ENCODE measurements at regions not wholly inside any gene's neighbourhood (a gene's known extent, or its start where the extent isn't known, plus 50 kb on each side); places are given as distances from the start of the nearest gene placed in this dataset.

DNA sequence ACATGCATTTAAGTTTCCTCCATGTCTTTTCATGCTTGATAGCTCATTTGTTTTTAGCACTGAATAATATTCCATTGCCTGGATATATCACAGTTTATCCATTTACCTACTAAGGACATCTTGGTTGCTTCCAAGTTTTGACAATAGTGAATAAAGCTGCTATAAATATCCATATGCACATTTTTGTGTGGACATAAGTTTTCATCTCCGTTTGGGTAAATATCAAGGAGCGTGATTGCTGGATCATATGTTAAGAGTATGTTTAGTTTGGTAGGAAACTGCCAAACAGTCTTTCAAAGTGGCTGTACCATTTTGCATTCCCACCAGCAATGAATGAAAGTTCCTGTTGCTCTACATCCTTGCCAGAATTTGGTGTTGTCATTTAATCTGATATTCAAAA is 172.5 kb downstream of the DHX15 start:
- Mint-ChIP-seq H3K36me3 (ENCODE audit: low read depth) (no peaks in the 10 kb centered on the region), H3K27me3 (ENCODE audit: low read depth) (peaks cover 3% of the 10 kb centered on the region), H3K4me1 (ENCODE audit: low read depth) (no peaks in the 10 kb centered on the region), H3K4me3 (ENCODE audit: unreplicated experiment) (no peak overlapping the region), H3K27ac (ENCODE audit: unreplicated experiment) (no peak overlapping the region), H3K9me3 (ENCODE audit: low read depth) (no peaks in the 10 kb centered on the region)
- TF ChIP-seq, protein P1, sequence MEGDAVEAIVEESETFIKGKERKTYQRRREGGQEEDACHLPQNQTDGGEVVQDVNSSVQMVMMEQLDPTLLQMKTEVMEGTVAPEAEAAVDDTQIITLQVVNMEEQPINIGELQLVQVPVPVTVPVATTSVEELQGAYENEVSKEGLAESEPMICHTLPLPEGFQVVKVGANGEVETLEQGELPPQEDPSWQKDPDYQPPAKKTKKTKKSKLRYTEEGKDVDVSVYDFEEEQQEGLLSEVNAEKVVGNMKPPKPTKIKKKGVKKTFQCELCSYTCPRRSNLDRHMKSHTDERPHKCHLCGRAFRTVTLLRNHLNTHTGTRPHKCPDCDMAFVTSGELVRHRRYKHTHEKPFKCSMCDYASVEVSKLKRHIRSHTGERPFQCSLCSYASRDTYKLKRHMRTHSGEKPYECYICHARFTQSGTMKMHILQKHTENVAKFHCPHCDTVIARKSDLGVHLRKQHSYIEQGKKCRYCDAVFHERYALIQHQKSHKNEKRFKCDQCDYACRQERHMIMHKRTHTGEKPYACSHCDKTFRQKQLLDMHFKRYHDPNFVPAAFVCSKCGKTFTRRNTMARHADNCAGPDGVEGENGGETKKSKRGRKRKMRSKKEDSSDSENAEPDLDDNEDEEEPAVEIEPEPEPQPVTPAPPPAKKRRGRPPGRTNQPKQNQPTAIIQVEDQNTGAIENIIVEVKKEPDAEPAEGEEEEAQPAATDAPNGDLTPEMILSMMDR (IDR thresholded peaks at IDR 0.05) = no peak
- no peak for DNase-seq (ENCODE audit: low spot score)

- Mint-ChIP-seq H3K27ac (ENCODE audit: unreplicated experiment) (no peak overlapping the region), H3K27me3 (ENCODE audit: low read depth) (peaks cover 3% of the 10 kb centered on the region), H3K4me3 (ENCODE audit: unreplicated experiment) (no peak overlapping the region), H3K9me3 (ENCODE audit: low read depth) (no peaks in the 10 kb centered on the region), H3K36me3 (ENCODE audit: low read depth) (no peaks in the 10 kb centered on the region), H3K4me1 (ENCODE audit: low read depth) (no peaks in the 10 kb centered on the region)
- TF ChIP-seq, protein P1 (IDR thresholded peaks at IDR 0.05) = no peak
- no peak for DNase-seq (ENCODE audit: low spot score)
These were observed 173.1 kb downstream of the DHX15 start for GRCh38 chr4:24411299-24411698.

GRCh38 chr4:24408640-24409039 is 175.7 kb downstream of the DHX15 start:
- TF ChIP-seq, protein P1 (IDR thresholded peaks at IDR 0.05) = no peak
- no peak for DNase-seq (ENCODE audit: low spot score)
- peaks cover 6% of the 10 kb centered on the region for H3K27me3 Mint-ChIP-seq (ENCODE audit: low read depth)
- H3K27ac Mint-ChIP-seq (ENCODE audit: unreplicated experiment) = no peak overlapping the region
- H3K9me3 Mint-ChIP-seq (ENCODE audit: low read depth) = no peaks in the 10 kb centered on the region
- H3K4me1 Mint-ChIP-seq (ENCODE audit: low read depth) = no peaks in the 10 kb centered on the region
- no peak overlapping the region for H3K4me3 Mint-ChIP-seq (ENCODE audit: unreplicated experiment)
- H3K36me3 Mint-ChIP-seq (ENCODE audit: low read depth) = no peaks in the 10 kb centered on the region

DNA sequence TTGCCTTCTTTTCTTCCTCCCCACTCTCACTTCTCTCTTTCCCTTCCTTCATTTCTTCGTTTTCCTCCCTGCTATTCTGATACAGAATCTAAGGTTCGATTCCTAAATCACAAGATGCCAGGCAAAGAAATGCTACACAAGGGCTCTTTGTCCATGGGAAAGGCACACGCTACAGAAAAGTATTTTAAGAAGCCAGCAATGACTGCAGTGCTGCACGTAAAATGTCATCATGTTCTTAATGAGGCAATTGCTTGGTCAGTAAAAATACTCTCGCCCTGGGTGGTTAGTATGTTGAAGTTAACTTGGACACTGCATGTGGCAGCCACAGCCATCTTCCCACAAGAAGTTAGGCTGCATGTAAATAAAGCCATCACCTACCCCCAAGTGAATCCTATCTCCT is 178.4 kb downstream of the DHX15 start:
- no peak for DNase-seq (ENCODE audit: low spot score)
- TF ChIP-seq, protein P1 (IDR thresholded peaks at IDR 0.05) = no peak
- H3K27me3 Mint-ChIP-seq (ENCODE audit: low read depth) = peaks cover 3% of the 10 kb centered on the region
- no peak overlapping the region for H3K27ac Mint-ChIP-seq (ENCODE audit: unreplicated experiment)
- H3K4me3 Mint-ChIP-seq (ENCODE audit: unreplicated experiment) = no peak overlapping the region
- H3K9me3 Mint-ChIP-seq (ENCODE audit: low read depth) = no peaks in the 10 kb centered on the region
- no peaks in the 10 kb centered on the region for H3K4me1 Mint-ChIP-seq (ENCODE audit: low read depth)
- no peaks in the 10 kb centered on the region for H3K36me3 Mint-ChIP-seq (ENCODE audit: low read depth)

- peaks cover 2% of the 10 kb centered on the region for H3K36me3 Mint-ChIP-seq (ENCODE audit: low read depth)
- peaks cover 3% of the 10 kb centered on the region for H3K27me3 Mint-ChIP-seq (ENCODE audit: low read depth)
- H3K4me1 Mint-ChIP-seq (ENCODE audit: low read depth) = no peaks in the 10 kb centered on the region
- no peak overlapping the region for H3K4me3 Mint-ChIP-seq (ENCODE audit: unreplicated experiment)
- no peaks in the 10 kb centered on the region for H3K9me3 Mint-ChIP-seq (ENCODE audit: low read depth)
- DNase-seq (ENCODE audit: low spot score) = no peak
- no peak overlapping the region for H3K27ac Mint-ChIP-seq (ENCODE audit: unreplicated experiment)
- TF ChIP-seq, protein P1 (IDR thresholded peaks at IDR 0.05) = no peak
These were observed 179.0 kb downstream of the DHX15 start for GRCh38 chr4:24405341-24405740.

All from chondrocyte (in vitro differentiated cells).